Smooth muscle cell (in vitro differentiated cells): ENCODE measurements at regions not wholly inside any gene's neighbourhood (a gene's known extent, or its start where the extent isn't known, plus 50 kb on each side); places are given as distances from the start of the nearest gene placed in this dataset.

Experiments
- DNase-seq: peaks from one replicate; lab custom pipeline; 2025; ENCODE audit not compliant: unreplicated experiment; lab: John Stamatoyannopoulos, UW
- H2AFZ ChIP-seq: fragments of 200-600 bp; sonication (generic); 2 replicates; pipeline ENCODE4 v1.6.0; 2016; ENCODE audit warnings: antibody characterized with exemption, low read depth, mild to moderate bottlenecking
- H3F3A ChIP-seq: fragments of 200-600 bp; sonication (generic); 2 replicates; pipeline ENCODE4 v1.6.0; 2017; ENCODE audit warnings: antibody characterized with exemption, low read depth
- H3K27ac ChIP-seq: fragments of 200-600 bp; sonication (generic); 2 replicates; pipeline ENCODE4 v1.5.1; 2016; ENCODE audit warnings: low read depth, mild to moderate bottlenecking
- H3K27me3 ChIP-seq: fragments of 200-600 bp; sonication (generic); 2 replicates; pipeline ENCODE4 v1.6.1; 2016; ENCODE audit warnings: low read depth, mild to moderate bottlenecking
- H3K36me3 ChIP-seq: fragments of 200-600 bp; sonication (generic); 2 replicates; pipeline ENCODE4 v1.5.1; 2016; ENCODE audit warnings: low read depth
- H3K4me1 ChIP-seq: fragments of 200-600 bp; sonication (generic); 2 replicates; pipeline ENCODE4 v1.5.1; 2016; ENCODE audit warnings: low read depth
- H3K4me2 ChIP-seq: fragments of 200-600 bp; sonication (generic); 2 replicates; pipeline ENCODE4 v1.6.0; 2016; ENCODE audit warnings: mild to moderate bottlenecking
- H3K4me3 ChIP-seq: fragments of 200-600 bp; sonication (generic); 2 replicates; pipeline ENCODE4 v1.5.1; 2016; ENCODE audit warnings: mild to moderate bottlenecking
- H3K79me2 ChIP-seq: fragments of 200-600 bp; sonication (generic); 2 replicates; pipeline ENCODE4 v1.6.0; 2016; ENCODE audit warnings: low read depth, mild to moderate bottlenecking
- H3K9ac ChIP-seq: fragments of 200-600 bp; sonication (generic); 2 replicates; pipeline ENCODE4 v1.6.0; 2016; ENCODE audit warnings: low read depth
- H3K9me3 ChIP-seq: fragments of 200-600 bp; sonication (generic); replicated peaks from 2 replicates; pipeline ENCODE4 v1.5.1; 2016; ENCODE audit warnings: low read depth
- H4K20me1 ChIP-seq: fragments of 200-600 bp; sonication (generic); 2 replicates; pipeline ENCODE4 v1.6.0; 2016; ENCODE audit warnings: low read depth
- CTCF ChIP-seq: fragments of 200-600 bp; sonication (generic); IDR thresholded peaks from 2 replicates; pipeline ENCODE4 v1.5.1; 2017; ENCODE audit warnings: borderline replicate concordance, mild to moderate bottlenecking, antibody characterized with exemption; ENCODE audit not compliant: insufficient read depth, poor library complexity, severe bottlenecking
- WGBS: methylation state at CpG from one replicate; pipeline ENCODE4 v1.1.7; 2016; ENCODE audit warnings: low lambda C conversion rate; 5-methylcytosine and 5-hydroxymethylcytosine counted together

DNA sequence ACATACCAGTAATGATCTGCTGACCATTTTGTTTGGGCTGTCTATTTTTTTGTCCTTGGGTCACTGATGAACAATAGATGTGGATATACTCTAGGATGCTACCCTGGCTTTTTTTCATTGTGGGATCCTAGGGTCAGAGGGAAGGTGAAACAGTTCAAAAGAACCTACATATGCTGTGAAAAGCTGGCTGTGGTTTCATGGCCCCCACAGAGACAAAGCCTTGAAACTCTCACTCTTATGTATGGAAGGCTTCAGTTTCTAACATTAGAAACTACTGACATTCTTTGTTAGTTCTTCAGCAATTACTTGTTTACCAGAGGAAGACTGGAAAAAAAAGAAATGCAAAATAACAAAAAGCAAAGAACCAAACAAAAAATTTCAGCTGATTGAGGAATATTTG lies 250.7 kb downstream of the FAT3 start:
- Histone ChIP-seq H2AFZ (no peak overlapping the region), H3K4me3 (no peak overlapping the region), H3K4me2 (no peak overlapping the region), H3F3A (no peaks in the 10 kb centered on the region), H3K27me3 (no peaks in the 10 kb centered on the region), H3K27ac (no peak overlapping the region), H3K79me2 (no peaks in the 10 kb centered on the region), H4K20me1 (no peaks in the 10 kb centered on the region), H3K4me1 (no peaks in the 10 kb centered on the region), H3K36me3 (no peaks in the 10 kb centered on the region), H3K9me3 (no peaks in the 10 kb centered on the region), H3K9ac (no peak overlapping the region)
- DNase-seq, result no peak
- TF ChIP-seq CTCF, result no peak

- no peak overlapping the region for H2AFZ ChIP-seq
- no peak overlapping the region for H3K9ac ChIP-seq
- no peaks in the 10 kb centered on the region for H3K27me3 ChIP-seq
- H3K36me3 ChIP-seq, result no peaks in the 10 kb centered on the region
- WGBS, result 87% methylated on average over 3 of the region's 3 CpGs
- no peaks in the 10 kb centered on the region for H3F3A ChIP-seq
- H3K9me3 ChIP-seq, result no peaks in the 10 kb centered on the region
- no peak for DNase-seq
- H3K4me1 ChIP-seq, result no peaks in the 10 kb centered on the region
- H4K20me1 ChIP-seq, result no peaks in the 10 kb centered on the region
- H3K4me3 ChIP-seq, result no peak overlapping the region
- no peak overlapping the region for H3K4me2 ChIP-seq
- TF ChIP-seq CTCF, result no peak
- H3K27ac ChIP-seq, result no peak overlapping the region
- H3K79me2 ChIP-seq, result no peaks in the 10 kb centered on the region
Measured at GRCh38 chr11:92475819-92476218, 251.2 kb downstream of the FAT3 start.

GRCh38 chr11:92477686-92478085 lies 253.1 kb downstream of the FAT3 start:
- no peak overlapping the region for H3K9ac ChIP-seq
- no peaks in the 10 kb centered on the region for H3K27me3 ChIP-seq
- no peak for DNase-seq
- H3K4me2 ChIP-seq, result no peak overlapping the region
- no peaks in the 10 kb centered on the region for H4K20me1 ChIP-seq
- no peaks in the 10 kb centered on the region for H3F3A ChIP-seq
- H3K27ac ChIP-seq, result no peak overlapping the region
- no peaks in the 10 kb centered on the region for H3K9me3 ChIP-seq
- no peaks in the 10 kb centered on the region for H3K79me2 ChIP-seq
- H3K4me3 ChIP-seq, result no peak overlapping the region
- no peaks in the 10 kb centered on the region for H3K36me3 ChIP-seq
- 94% methylated on average over 3 of the region's 3 CpGs for WGBS
- H2AFZ ChIP-seq, result no peak overlapping the region
- no peaks in the 10 kb centered on the region for H3K4me1 ChIP-seq
- TF ChIP-seq CTCF, result no peak

DNA sequence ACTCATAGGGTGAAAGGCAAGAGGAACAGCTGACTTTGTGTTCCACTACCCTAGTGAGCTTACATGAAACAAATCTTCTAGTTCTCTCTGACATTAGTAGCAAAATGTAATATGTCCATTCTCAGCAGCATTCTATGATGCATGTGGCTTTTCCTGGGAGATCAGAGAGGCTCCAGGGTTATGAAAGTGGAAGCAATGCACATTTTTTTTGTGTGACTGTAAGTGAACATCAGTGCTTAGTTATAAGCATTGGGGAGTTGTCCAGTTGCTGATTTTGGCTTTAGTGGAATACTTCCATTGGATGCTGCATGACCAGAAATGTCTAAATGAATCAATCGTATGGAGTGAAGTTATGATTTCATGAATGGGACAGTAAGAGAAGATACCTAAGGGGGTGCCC lies 255.9 kb downstream of the FAT3 start:
- Histone ChIP-seq H3K9me3 (no peaks in the 10 kb centered on the region), H2AFZ (no peak overlapping the region), H3K27ac (no peak overlapping the region), H4K20me1 (no peaks in the 10 kb centered on the region), H3K4me2 (no peak overlapping the region), H3K4me1 (no peaks in the 10 kb centered on the region), H3K9ac (no peak overlapping the region), H3K27me3 (no peaks in the 10 kb centered on the region), H3K36me3 (no peaks in the 10 kb centered on the region), H3K4me3 (no peak overlapping the region), H3K79me2 (no peaks in the 10 kb centered on the region), H3F3A (no peaks in the 10 kb centered on the region)
- DNase-seq, result no peak
- 100% methylated on average over 1 of the region's 1 CpG for WGBS
- no peak for TF ChIP-seq CTCF
